SH-SY5Y (cell line): ENCODE measurements at regions not wholly inside any gene's neighbourhood (a gene's known extent, or its start where the extent isn't known, plus 50 kb on each side); places are given as distances from the start of the nearest gene placed in this dataset.

ENCODE experiments used
- GATA2 ChIP-seq: IDR thresholded peaks from 2 replicates; pipeline ENCODE4 v1.6.1; 2011; ENCODE audit warnings: mild to moderate bottlenecking, low read depth, low read length
- GATA3 ChIP-seq: IDR thresholded peaks from 2 replicates; pipeline ENCODE4 v1.6.1; 2011; ENCODE audit warnings: low read depth, mild to moderate bottlenecking, low read length, moderate library complexity

DNA sequence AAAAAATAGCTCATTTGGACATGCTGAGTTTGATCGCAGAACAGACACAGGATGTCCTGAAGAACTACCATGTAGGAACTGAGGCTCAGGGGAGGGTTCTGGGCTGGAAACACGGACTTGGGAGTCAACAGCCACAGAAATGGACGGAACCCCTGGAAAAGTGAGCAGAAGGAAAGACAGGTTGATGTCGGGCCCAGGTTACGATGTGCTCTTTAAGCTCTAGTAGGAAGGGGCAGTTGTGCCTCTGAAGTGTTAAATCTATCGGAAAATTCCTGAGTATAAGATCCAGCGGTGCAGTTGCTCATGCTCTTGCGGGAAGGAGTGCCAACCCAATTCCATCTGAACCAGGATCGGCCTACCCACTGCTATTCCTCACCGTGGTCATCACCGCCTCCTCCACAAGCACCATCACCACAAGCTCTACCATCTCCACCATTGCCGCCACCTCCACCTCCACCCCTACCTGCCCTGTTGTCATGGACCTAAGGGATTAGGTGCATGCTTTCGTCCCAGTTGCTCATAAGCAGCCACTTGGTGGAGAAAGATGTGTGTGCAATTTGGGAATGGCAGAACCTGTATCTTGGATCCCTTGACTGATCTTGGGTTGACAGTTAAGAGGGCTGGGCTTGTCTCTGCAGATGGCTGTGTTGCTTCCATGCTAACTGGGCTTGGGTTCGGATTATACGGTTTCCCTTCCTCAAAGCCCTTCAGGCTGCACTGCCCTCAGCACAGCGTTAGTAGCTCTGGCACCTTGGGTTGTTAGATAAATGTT is 108.5 kb downstream of the ASB7 start:
- TF ChIP-seq GATA2 (no peak), GATA3 (no peak)
